HG02763 (cell line): ENCODE measurements at regions not wholly inside any gene's neighbourhood (a gene's known extent, or its start where the extent isn't known, plus 50 kb on each side); places are given as distances from the start of the nearest gene placed in this dataset.
"Not testable (repeated sequence)": the region's sequence is repeated elsewhere in the genome, so short reads cannot be mapped to it uniquely, and the experiment has no call there.

Source experiments
- ATAC-seq: cut with Tn5 transposase; IDR thresholded peaks from one replicate; pipeline ENCODE4 v1.9.1; 2021; ENCODE audit warnings: mild to moderate bottlenecking, moderate library complexity; ENCODE audit not compliant: unreplicated experiment

DNA sequence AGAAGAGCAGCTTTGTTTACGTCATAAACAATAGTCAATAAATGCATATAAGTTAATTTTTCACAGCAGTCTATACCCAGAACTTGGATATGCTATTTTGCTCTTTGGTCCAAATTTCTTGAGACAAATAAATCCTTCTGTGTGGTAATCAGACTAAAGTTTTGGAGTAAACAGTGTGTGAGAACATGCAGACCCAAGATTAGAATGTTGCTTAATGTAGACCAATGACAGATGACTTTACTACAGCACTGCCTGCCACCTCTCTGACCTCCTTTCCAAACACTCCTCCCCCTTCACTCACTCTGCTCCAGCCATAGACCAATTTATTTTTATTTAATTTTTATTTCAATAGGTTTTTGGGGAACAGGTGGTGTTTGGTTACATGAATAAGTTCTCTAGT is 115.3 kb upstream of the TANK start:
- ATAC-seq = no peak

DNA sequence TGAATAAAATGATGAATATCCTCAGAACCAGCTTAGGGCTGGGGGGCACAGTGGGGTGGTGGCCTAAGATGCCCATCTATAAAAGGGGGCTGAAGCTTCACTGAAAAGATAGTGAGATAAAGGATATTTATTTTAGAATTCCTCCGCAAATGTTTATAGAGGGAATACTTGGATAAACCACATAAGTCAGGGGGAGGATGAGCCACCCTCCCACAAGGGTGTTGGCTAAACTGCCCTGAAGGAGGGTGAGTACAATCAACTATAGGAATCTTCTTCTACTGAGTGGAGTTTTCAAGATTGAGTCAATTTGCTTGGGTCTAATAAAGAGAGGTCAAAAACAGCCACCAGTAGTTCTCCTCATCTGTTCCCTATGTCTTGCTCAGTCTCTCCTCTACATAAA is 114.5 kb upstream of the TANK start:
- ATAC-seq = no peak

DNA sequence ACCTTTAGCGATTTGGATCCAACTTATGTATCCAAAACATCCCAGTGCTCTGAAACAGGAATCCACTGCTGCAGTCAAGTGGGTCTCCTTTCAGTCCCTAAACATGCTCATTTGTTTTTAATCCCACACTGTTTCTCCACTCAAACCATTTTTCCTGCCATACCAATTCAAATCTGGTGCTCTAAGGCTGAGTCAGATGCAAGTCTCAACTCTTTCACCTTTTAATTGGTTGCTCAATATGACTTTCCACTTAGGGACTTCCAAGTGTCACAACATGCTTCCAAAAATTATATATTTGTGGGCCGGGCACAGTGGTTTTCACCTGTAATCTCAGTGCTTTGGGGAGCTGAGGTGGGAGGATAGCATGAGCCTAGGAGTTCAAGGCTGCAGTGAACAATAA is 113.4 kb upstream of the TANK start:
- no peak for ATAC-seq

DNA sequence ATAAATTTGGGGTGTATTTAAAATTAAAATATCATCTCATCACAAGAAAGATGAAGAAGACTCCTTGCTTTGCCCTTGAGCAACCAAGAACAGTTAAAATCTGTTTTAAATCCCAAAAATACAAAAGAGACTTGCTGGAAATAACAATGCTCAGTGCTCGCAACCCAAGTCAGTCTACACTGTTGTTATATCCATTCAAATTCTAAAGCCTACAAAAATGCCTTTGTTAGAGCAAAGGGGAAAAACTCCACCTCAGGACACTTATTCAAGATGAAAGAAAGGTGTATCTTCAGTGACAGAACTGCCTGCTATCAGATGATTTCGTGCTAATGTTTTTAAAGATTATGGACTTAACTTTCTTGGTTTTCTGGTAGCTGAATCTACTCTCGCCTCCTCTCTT is 111.9 kb upstream of the TANK start:
- no peak for ATAC-seq

DNA sequence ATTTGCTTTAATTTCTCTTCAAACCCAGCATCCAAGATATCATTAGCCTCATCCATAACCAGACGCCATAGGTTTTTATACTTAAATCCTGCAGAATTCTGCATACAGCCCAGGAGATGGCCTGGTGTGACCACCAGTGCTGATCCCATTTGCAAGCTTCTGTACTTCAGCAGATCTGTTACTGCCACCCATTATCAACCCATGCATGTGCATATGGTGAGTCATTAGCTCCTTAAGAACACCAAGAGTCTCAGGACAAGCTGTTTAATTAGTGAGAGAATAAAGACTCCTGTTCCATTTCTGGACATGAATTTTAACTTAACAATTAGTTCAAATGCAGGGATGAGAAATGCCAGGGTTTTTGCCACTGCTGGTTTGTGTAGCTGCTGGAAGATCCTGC is 110.7 kb upstream of the TANK start:
- ATAC-seq = no peak

DNA sequence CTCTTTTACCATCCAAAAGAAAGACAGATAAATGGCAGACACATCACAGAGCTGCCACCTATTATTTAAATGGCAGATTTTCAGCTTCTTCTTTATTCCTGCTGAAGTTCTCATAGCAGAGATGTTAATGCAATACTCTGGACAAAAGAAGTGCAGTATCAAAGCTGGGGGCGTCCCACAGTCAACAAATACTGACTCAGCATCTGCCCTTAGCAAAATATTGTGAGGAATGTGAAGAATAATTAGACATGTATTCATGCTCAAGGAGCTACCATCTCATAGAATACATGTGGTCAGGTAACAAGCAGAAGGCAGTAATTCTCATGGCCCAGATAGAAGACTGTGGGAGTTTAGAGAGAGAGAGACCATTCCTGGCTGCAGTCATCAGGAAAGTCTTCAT is 108.0 kb upstream of the TANK start:
- no peak for ATAC-seq

DNA sequence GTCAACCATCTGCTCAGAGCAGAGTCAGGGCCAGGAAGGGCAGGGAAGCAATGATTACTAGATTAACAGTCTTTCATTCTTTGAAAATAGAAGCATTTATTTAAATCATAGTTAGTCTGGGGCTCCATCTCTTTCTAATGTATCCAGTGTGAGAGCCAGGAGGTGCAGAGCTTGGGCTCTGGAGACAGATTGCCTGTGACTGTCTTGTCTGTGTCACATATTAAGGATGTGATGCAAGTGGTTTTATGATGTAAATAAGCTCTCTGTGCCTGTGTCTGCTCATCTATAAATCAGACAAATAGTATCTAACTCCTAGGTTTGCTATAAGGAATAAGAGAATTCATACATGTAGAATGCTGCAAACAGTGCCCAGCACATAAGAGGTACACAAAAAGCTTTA is 104.9 kb upstream of the TANK start:
- ATAC-seq = no peak

DNA sequence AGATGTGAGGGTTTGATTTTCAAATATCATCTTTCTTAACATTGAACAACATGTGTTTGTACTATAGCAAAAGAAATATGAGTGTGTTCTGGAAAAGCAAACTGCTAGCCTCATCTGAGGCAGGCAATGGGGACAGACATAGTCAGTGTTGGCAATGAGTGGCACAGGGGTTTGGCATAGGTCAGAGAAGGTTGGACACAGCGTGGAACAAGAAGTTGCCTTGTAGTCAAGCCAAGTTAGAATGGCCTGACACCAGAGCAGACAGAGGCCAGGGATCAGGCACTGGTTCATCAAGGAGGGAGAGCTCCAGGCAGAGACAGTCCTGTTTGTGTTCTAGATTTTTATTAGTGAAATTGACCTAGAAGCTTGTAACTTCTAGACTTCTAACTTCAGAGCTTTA is 100.8 kb upstream of the TANK start:
- ATAC-seq = no peak

DNA sequence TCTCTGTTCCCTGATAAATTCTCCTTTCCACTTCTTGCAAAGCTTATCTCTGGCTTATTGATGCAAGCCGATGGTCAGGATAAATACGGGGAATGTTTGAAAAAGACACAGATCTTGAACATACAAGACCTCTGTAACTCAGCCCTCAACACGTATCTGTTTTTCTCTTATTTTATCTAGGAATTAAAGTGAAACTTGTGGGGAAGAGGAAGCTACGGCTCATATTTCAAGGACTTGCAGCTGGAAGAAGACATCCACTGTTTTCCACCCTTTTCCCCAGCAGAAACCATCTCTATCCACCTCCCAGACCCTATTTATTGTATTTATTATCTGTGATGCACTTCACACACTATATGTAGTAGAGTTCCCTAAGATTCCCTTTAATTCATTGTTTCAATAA is 98.4 kb upstream of the TANK start:
- no peak for ATAC-seq

DNA sequence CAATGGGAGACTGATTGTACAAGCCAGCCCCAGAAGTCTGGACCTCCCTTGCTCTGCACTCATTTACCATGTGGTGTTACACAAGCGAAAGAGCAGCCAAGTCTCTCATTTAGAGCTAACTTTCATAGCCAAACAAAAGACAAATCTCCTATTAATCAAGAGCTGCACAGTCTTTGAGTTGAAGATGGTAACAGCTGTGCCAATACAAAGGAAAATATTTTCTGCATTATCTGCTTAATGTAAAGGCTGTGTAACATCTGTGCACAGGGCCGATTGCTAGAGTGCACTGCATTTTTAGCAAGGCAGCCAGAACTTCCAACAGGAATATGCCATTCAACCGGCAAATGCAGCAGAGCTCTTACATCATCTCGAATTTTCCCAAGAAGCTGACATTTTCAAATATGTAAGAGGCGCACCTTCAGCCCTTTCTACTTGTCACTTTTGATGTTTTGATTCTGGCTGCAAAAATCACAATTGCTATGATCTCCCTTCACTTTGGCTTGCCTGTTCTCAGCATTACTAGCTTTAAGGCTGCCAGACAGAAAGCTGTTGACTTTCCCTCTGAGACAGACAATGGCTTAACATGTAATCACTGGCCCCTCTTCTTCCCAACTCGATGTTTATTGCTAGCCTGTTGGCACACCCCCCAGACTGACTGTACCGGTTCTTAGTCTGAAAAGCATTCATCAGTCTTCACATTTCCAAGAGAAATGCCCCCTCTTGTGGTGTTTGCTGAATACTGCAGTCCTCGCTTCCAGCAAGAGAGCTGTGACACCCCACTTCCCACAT is 96.9 kb upstream of the TANK start:
- ATAC-seq = peak; percentile 87

DNA sequence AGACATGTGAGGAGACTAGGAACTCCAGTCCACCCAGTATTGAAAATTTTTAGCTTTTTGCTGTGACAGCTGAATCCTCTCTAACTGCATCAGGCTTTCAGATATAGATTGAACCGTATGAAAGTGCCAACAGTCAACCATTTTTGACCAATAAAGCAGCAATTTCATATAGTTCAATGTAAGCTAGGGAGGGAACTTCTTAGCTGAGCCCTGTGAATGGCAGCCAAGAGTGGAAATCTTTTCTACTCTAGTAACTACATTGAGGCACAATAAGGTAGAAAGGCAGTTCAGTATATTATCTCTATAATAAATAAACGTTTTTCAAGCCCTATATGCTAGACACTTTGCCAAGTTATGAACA is 96.3 kb upstream of the TANK start:
- peak; percentile 30 for ATAC-seq

DNA sequence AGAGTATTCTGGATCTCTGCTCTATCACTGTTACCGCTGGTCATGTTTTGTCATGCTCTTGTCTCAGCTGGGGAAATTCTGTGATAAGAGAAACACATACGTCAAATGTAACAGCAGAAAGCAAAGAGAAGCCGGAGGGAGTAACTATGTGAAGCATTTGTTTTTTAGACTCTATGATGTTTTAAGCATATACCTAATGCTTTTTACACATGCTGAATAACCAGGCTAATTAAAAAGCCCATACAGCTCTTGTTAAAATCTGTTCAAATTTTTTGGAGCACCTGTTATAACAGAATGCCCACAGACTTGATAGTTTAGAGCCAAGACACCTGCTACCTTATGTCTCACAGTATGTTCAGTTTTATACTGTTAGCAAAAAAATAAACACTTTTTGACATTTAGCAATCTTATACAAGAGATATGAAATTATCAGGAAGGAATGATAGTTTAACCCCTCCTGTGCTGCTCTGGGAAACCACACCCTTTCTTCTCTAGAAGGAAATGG is 92.3 kb upstream of the TANK start:
- ATAC-seq = no peak

DNA sequence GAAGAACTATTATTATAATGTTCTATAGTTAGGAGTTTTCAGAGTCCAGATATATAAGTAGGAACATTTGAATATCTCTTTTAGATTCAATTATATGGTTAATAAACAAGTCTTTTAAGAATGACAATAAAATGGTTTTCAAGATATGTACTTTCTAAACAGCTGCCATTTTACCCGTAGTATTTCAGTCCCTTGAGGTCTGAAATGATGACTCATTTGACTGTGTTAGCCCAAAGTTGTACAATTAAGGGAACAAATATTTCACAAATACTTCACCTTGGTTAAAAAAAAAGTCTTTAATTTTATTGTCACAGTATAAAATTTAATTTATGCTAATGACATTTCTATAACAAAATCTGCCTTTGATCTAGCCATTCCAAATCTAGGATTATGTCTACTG is 91.6 kb upstream of the TANK start:
- ATAC-seq = peak; percentile 43

DNA sequence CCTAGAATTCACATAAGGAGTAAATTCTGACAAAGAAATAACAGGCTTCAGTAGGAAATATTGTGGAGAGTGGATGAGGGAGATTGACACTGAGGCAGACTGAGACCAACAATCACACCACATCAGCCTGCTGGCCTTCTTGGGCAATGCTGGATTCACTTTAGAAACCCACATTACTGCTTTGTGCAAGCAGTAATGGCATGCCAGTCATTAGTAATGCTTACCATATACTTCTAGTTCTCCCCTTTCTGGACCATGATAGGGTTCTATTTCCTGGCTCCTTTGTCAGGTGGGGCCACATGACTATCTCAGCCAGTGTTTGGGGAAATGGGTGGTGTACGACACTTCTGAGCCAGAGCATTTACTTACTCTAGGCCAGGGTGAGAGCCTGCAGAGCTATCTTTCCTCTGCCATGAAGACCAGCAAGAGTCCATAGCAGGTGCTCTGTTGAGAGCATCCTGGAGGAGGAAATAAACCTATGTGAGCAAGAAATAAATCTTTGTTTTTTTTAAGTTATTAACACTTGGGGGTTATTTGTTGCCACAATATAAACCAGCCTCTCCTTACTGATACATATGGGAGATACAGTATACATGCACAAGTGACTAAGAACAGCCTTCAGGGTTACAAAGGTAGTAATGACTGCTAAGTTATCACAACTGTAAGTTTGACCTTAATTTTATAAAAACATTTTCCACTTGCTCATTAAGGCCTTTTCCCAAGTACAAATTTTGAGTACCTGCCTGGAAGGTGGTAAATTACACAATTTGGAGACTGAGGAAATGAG is 89.3 kb upstream of the TANK start:
- no peak for ATAC-seq

DNA sequence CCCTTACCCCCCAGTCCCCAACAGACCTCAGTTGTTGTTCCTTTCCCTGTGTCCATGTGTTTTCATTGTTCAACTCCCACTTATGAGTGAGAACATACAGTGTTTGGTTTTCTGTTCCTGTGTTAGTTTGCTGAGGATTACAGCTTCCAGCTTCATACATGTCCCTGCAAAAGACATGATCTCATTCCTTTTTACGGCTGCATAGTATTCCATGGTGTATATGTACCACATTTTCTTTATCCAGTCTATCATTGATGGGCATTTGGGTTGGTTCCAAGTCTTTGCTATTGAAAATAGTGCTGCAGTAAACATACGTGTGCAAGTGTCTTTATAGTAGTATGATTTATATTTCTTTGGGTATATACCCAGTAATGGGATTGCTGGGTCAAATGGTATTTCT is 87.8 kb upstream of the TANK start:
- not testable (repeated sequence) for ATAC-seq

DNA sequence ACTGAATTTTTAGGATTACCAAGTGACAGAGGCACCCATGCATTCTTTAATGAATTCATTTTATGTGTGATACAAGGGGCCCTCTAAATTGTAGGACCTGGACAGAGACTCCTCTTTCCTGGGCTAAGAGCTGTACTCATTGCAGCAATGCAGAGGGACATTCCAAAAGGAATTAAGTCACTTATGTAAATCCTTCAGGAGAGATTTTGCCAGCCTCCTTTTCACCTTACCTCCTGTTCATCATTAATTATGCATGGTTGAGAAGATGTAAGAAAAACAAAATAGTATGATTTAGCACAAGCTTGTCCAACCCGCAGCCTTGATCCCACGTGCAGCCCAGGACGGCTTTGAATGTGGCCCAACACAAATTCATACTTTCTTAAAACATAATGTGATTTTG is 84.5 kb upstream of the TANK start:
- no peak for ATAC-seq

DNA sequence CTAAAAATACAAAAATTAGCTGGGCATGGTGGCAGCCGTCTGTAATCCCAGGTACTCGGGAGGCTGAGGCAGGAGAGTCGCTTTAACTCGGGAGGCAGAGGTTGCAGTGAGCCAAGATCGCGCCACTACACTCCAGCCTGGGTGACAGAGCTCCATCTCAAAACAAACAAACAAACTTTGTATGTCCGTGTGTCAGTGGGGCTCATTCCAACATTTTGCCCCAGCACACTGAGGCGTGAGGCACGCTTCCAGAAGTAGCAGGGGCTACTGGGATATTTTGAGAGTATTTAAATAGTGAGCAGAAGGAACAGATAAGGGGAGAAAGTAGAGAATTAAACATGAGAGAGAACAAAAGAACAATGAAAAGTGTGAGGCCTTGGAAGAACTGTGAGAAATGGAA is 83.3 kb upstream of the TANK start:
- ATAC-seq = no peak

DNA sequence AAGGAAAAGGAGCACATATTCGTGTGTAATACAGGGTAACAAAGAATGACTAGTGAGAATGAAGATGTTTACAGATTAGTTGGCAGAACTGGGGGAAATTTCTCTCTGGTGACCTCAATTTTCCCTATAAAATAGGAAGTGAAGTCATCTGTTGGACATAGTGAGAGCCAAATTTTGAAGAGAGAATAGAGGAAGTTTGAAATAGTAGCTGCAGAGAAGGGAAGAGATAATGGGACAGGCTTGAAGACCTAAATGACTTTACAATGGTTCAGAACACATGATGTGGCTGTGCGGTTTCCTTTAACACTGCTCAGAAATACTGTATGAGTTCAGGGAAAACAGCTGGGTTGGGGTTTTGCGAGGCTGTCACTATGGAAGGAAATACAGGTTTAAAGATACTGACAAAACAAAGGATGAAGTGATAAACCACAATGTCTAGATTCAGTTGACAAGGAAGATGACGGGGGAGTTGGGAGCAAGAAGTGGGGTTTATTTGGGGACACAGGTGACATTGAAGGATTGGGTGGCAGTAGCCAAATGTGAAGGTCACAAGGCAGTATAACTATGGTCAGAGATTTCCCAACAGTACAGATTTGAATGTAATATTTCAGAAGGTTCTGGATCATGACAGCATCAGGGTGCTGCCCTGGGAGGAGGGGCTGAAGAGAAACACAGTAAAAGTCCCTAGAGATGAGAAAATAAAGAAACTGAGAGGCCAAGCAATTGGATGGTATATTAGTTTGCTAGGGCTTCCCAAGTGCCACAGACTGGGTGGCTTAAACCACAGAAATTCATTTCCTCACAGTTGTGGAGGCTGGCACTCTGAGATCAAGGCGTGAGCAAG is 82.6 kb upstream of the TANK start:
- peak; percentile 89 for ATAC-seq

DNA sequence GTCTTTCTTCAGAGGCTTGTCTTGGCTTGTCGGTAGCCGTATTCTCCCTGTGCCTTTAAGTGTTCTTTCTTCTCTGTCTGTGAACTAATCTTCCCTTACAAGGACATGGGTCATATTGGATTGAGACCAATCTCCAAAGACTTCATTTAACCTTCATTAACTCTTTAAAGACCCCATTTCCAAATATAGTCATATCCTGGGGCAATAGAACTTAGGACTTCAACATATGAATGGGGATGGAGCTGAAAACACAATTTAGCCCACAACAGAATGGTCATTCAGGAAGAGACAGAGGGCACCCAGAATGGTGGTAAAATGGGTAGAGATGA is 82.1 kb upstream of the TANK start:
- ATAC-seq = no peak

DNA sequence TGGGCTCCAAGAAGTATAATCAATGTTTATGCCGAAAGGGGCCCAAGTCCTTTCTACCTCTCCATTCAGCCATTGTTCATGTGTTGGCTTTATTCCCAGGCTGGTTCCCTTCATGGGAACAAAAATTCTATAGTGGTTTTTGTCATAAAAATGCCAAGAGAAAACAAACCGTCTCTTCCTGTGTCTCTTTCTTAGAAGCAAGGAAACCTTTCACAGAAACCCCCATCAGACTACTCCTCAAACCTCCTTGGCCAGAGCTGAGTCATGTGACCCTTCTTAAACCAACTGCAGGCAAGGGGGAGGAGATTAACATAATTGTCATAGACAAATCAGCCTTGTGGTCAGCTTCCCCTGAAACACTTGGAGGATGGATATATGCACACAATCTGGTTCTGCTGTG is 75.1 kb upstream of the TANK start:
- ATAC-seq = no peak

DNA sequence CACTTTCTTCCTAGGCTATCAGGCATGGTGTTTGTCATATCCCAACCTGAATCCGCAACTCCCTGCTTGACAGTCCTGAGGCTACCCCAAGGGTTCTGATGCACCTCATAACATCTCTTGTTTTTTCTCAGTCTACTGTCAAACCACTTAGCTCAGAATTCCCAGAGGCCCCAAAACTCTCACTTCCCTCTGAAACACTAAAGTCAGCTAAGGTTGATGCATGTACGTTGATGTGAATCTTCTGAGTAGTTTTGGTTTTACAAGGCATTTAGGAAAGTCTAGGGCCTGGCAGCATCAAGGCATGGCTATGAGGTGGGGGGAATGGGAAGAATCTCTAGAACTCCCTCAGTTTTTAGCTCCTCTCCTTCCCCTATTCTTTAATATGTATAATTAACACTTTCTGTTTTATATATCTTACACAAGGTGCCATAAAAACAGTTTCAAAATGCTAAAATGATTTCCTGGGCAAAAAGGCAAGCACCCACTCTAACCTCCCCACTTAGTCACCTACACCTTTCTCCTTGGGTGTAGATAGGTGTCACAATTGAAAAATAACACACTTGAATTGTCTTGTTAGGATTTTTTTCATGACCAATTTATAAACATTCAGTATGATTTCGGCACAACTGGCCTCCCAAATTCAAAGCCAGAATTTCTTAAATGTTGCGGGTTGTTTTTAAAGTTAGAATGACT is 71.4 kb upstream of the TANK start:
- ATAC-seq = peak; percentile 90
